ENCODE measurements at regions not wholly inside any gene's neighbourhood (a gene's known extent, or its start where the extent isn't known, plus 50 kb on each side); places are given as distances from the start of the nearest gene placed in this dataset.
"Not testable (repeated sequence)": the region's sequence is repeated elsewhere in the genome, so short reads cannot be mapped to it uniquely, and the experiment has no call there.

GRCh38 chr5:54387031-54387430 lies 68.5 kb upstream of the HSPB3 start:
- H3K4me1 ChIP-seq = peaks cover 0 to 28% of the 10 kb centered on the region in 2 donors
- H3K36me3 ChIP-seq = no peaks in the 10 kb centered on the region
- H3K4me3 ChIP-seq = no peak overlapping the region
- H3K27ac ChIP-seq = peak overlapping the region in 1 of 2 donors; percentile 62
- no peaks in the 10 kb centered on the region for H3K27me3 ChIP-seq
- H3K9me3 ChIP-seq = no peaks in the 10 kb centered on the region
- no peak for TF ChIP-seq CTCF (IDR thresholded peaks at IDR 0.05)
- DNase-seq (ENCODE audit: low spot score) = no peak

GRCh38 chr5:54385994-54386393 lies 69.5 kb upstream of the HSPB3 start:
- peaks cover 0 to 28% of the 10 kb centered on the region in 2 donors for H3K4me1 ChIP-seq
- H3K36me3 ChIP-seq = no peaks in the 10 kb centered on the region
- H3K4me3 ChIP-seq = no peak overlapping the region
- no peaks in the 10 kb centered on the region for H3K9me3 ChIP-seq
- DNase-seq (ENCODE audit: low spot score) = no peak
- no peak for TF ChIP-seq CTCF (IDR thresholded peaks at IDR 0.05)
- no peaks in the 10 kb centered on the region for H3K27me3 ChIP-seq
- H3K27ac ChIP-seq = peak overlapping the region in 1 of 2 donors; percentile 62

- DNase-seq (ENCODE audit: low spot score) = no peak
- H3K27me3 ChIP-seq = no peaks in the 10 kb centered on the region
- TF ChIP-seq CTCF (IDR thresholded peaks at IDR 0.05) = no peak
- H3K27ac ChIP-seq = no peak overlapping the region
- no peak overlapping the region for H3K4me3 ChIP-seq
- no peaks in the 10 kb centered on the region for H3K9me3 ChIP-seq
- no peaks in the 10 kb centered on the region for H3K36me3 ChIP-seq
- peaks cover 0 to 22% of the 10 kb centered on the region in 2 donors for H3K4me1 ChIP-seq
Observed at GRCh38 chr5:54384356-54384933, 71.1 kb upstream of the HSPB3 start.

- H3K27me3 ChIP-seq = no peaks in the 10 kb centered on the region
- no peak for DNase-seq (ENCODE audit: low spot score)
- H3K36me3 ChIP-seq = no peaks in the 10 kb centered on the region
- no peaks in the 10 kb centered on the region for H3K9me3 ChIP-seq
- no peak overlapping the region for H3K27ac ChIP-seq
- peaks cover 0 to 19% of the 10 kb centered on the region in 2 donors for H3K4me1 ChIP-seq
- H3K4me3 ChIP-seq = no peak overlapping the region
- TF ChIP-seq CTCF (IDR thresholded peaks at IDR 0.05) = no peak
Observed at GRCh38 chr5:54383941-54384340, 71.6 kb upstream of the HSPB3 start.

- Histone ChIP-seq H3K36me3 (no peaks in the 10 kb centered on the region), H3K9me3 (no peaks in the 10 kb centered on the region), H3K27ac (peak overlapping the region in 1 of 2 donors; percentile 43), H3K4me1 (peaks cover 0 to 18% of the 10 kb centered on the region in 2 donors), H3K4me3 (no peak overlapping the region), H3K27me3 (no peaks in the 10 kb centered on the region)
- DNase-seq (ENCODE audit: low spot score) = no peak
- no peak for TF ChIP-seq CTCF (IDR thresholded peaks at IDR 0.05)
Observed at GRCh38 chr5:54383225-54383901, 72.1 kb upstream of the HSPB3 start.

GRCh38 chr5:54381319-54381718 lies 70.9 kb upstream of the ARL15 start:
- DNase-seq (ENCODE audit: low spot score); H3K36me3 ChIP-seq; H3K9me3 ChIP-seq; H3K4me3 ChIP-seq; H3K27ac ChIP-seq; H3K4me1 ChIP-seq; H3K27me3 ChIP-seq: not testable (repeated sequence)

Measured in right atrium auricular region (tissue), 2 donors.